ENCODE measurements at regions not wholly inside any gene's neighbourhood (a gene's known extent, or its start where the extent isn't known, plus 50 kb on each side); places are given as distances from the start of the nearest gene placed in this dataset.

GRCh38 chr2:71864085-71864484 is 283.6 kb downstream of the CYP26B1 start (continued):
- TF ChIP-seq SP1 (IDR thresholded peaks at IDR 0.05; ENCODE audit: low read depth, low read length): no peak

- Histone ChIP-seq H3K4me2 (ENCODE audit: control insufficient read depth, insufficient read depth) (no peak overlapping the region), H3K9me3 (replicated peaks; ENCODE audit: control insufficient read depth, insufficient read depth, low read length) (no peaks in the 10 kb centered on the region), H4K20me1 (ENCODE audit: control insufficient read depth, insufficient read depth) (no peaks in the 10 kb centered on the region), H2AFZ (ENCODE audit: control insufficient read depth, low read depth, low read length) (no peak overlapping the region), H3K4me3 (no peak overlapping the region), H3K27me3 (replicated peaks in 1 of 2; ENCODE audit: control insufficient read depth in 2 of 2, insufficient read depth in 2 of 2, low read length in 1 of 2) (no peaks in the 10 kb centered on the region), H3K36me3 (ENCODE audit: control insufficient read depth in 2 of 2, insufficient read depth in 2 of 2, low read length in 1 of 2) (no peaks in the 10 kb centered on the region), H3K9ac (ENCODE audit: control insufficient read depth, insufficient read depth, low read length) (no peak overlapping the region), H3K4me1 (ENCODE audit: control insufficient read depth, insufficient read depth, low read length) (no peaks in the 10 kb centered on the region), H3K79me2 (ENCODE audit: control insufficient read depth, insufficient read depth, low read length) (no peaks in the 10 kb centered on the region), H3K27ac (ENCODE audit: control insufficient read depth, insufficient read depth) (no peak overlapping the region)
- BruUV-seq (replicated peaks): no TSS peak
- 13% methylated on average over 5 of the region's 5 CpGs for WGBS (ENCODE audit: insufficient coverage, insufficient replicate concordance, low lambda C conversion rate, missing lambda C conversion rate)
- intact Hi-C loops (cut with micrococcal nuclease; ENCODE audit: unreplicated experiment) (no loop called here), in situ Hi-C loops (cut with MboI) (no loop called here)
- ATAC-seq (no peak), DNase-seq (ENCODE audit: low read depth, low spot score) (no peak), FAIRE-seq (no peak)
- ChIA-PET CTCF (no interaction called here), RAD21 (ENCODE audit: unreplicated experiment) (no interaction called here), SMC1A (ENCODE audit: uncharacterized antibody, unreplicated experiment) (interaction anchor here (0.6 kb wide), 1 partner anchor 23 kb away, joined by 3 read pairs; no protein-coding TSS in a partner anchor), POLR2A (no interaction called here)
- no peak for TF ChIP-seq POLR2AphosphoS5 (IDR thresholded peaks at IDR 0.05; ENCODE audit: low read length)
- no peak for TF ChIP-seq MTA2 (IDR thresholded peaks at IDR 0.05; ENCODE audit: low read depth)
- TF ChIP-seq E2F4 (IDR thresholded peaks at IDR 0.05; ENCODE audit: low read depth, low read length): no peak
- TF ChIP-seq ZNF687 (IDR thresholded peaks at IDR 0.05): no peak
- TF ChIP-seq MXI1 (IDR thresholded peaks at IDR 0.05; ENCODE audit: low read depth, low read length): no peak
- no peak for TF ChIP-seq ZBTB4 (CRISPR knock-in tag; IDR thresholded peaks at IDR 0.05)
- no peak for TF ChIP-seq RUNX3 (IDR thresholded peaks at IDR 0.05; ENCODE audit: low read length)
- TF ChIP-seq ZSCAN29 (IDR thresholded peaks at IDR 0.05): no peak
- no peak for TF ChIP-seq RAD51 (IDR thresholded peaks at IDR 0.05)
- TF ChIP-seq NFXL1 (IDR thresholded peaks at IDR 0.05; ENCODE audit: borderline replicate concordance): no peak
- no peak for TF ChIP-seq POU2F2 (IDR thresholded peaks at IDR 0.05; ENCODE audit: borderline replicate concordance, low read depth, low read length)
- no peak for TF ChIP-seq HCFC1 (IDR thresholded peaks at IDR 0.05; ENCODE audit: low read length)
- no peak for TF ChIP-seq HSF1 (IDR thresholded peaks at IDR 0.05; ENCODE audit: low read depth, low read length)
These were observed 284.3 kb downstream of the CYP26B1 start for GRCh38 chr2:71863396-71863795.

Data from GM12878 (cell line).